Colonic mucosa (tissue), 4 donors: ENCODE measurements at regions not wholly inside any gene's neighbourhood (a gene's known extent, or its start where the extent isn't known, plus 50 kb on each side); places are given as distances from the start of the nearest gene placed in this dataset.

Source experiments
- DNase-seq: peaks from one replicate; pipeline ENCODE4 v3.0.0-alpha.2; 2020
- H3K27ac ChIP-seq: fragments of 200-600 bp; one replicate; pipeline ENCODE4 v1.8.0; 2021
- H3K27me3 ChIP-seq: fragments of 200-600 bp; one replicate; pipeline ENCODE4 v1.8.0; 2021
- H3K36me3 ChIP-seq: fragments of 200-600 bp; one replicate; pipeline ENCODE4 v1.8.0; 2021
- H3K4me1 ChIP-seq: fragments of 200-600 bp; one replicate; pipeline ENCODE4 v1.8.0; 2021; ENCODE audit warnings: mild to moderate bottlenecking
- H3K4me3 ChIP-seq: fragments of 200-600 bp; one replicate; pipeline ENCODE4 v1.8.0; 2021
- H3K9ac ChIP-seq, 2 donors: one replicate each; pipeline ENCODE4 v1.7.0; 2013; ENCODE audit warnings: control low read depth in 2 of 2, low read depth in 2 of 2, low read length in 2 of 2
- H3K9me3 ChIP-seq: fragments of 200-600 bp; one replicate; pipeline ENCODE4 v1.8.0; 2021
- intact Hi-C: fragments of 100-400 bp; cut with DNase I; formaldehyde crosslinking; loops from one replicate; pipeline ENCODE4 v1.14.1; 2022
- TF ChIP-seq, protein P1 (sequence below): fragments of 200-600 bp; IDR thresholded peaks from one replicate; pipeline ENCODE4 v1.8.0; 2022; ENCODE audit warnings: antibody characterized with exemption, mild to moderate bottlenecking
- donor health status: healthy.
- donor health status: DM: no; HTN: no; CAD: no.
- donor health status: DM: no; HTN: no; CAD: no.

DNA sequence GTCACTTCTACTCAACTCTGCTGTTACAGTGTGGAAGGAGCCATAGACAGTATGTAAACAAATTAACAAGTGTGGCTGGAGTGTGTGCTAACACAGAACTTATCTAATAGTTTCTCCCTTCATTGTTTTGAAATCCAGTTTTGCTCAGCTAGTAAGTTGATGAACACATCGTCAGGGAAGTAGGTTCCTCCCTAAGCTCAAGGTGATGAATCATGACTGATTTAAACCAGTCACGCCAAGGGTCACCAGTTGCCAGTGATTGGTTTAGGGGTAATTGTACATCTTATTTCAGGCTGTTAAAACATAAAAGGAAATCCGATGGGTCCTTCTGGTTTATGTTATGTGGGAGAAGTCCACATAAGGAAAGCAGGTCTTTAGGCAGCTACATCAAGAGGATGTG is 97.0 kb upstream of the CHODL start:
- H3K36me3 ChIP-seq: no peaks in the 10 kb centered on the region
- H3K4me3 ChIP-seq: no peak overlapping the region
- no peaks in the 10 kb centered on the region for H3K9me3 ChIP-seq
- TF ChIP-seq, protein P1, sequence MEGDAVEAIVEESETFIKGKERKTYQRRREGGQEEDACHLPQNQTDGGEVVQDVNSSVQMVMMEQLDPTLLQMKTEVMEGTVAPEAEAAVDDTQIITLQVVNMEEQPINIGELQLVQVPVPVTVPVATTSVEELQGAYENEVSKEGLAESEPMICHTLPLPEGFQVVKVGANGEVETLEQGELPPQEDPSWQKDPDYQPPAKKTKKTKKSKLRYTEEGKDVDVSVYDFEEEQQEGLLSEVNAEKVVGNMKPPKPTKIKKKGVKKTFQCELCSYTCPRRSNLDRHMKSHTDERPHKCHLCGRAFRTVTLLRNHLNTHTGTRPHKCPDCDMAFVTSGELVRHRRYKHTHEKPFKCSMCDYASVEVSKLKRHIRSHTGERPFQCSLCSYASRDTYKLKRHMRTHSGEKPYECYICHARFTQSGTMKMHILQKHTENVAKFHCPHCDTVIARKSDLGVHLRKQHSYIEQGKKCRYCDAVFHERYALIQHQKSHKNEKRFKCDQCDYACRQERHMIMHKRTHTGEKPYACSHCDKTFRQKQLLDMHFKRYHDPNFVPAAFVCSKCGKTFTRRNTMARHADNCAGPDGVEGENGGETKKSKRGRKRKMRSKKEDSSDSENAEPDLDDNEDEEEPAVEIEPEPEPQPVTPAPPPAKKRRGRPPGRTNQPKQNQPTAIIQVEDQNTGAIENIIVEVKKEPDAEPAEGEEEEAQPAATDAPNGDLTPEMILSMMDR: no peak
- H3K27ac ChIP-seq: no peak overlapping the region
- no peak overlapping the region for H3K9ac ChIP-seq
- intact Hi-C loops: no loop called here
- no peaks in the 10 kb centered on the region for H3K27me3 ChIP-seq
- H3K4me1 ChIP-seq: no peaks in the 10 kb centered on the region
- no peak for DNase-seq

DNA sequence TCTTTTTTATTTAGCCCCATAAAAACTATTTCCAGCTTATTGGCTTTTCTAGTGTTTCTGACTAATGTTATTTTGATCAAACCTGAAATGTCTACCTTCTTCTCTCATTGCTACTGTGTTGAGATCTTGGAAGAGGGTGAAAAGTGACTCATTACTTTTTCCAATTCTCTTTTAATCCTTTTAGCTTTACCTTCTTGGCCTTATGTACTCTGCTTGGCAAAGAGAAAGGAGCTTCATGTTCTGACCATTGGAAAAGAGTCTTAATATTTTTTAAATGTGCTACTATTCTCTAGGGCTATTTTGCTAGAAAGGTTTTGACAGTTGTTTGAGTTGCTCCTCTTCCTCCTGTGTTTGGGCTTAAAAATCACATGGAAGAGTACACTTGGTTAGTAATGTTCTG is 97.8 kb upstream of the CHODL start:
- no peak for DNase-seq
- no peaks in the 10 kb centered on the region for H3K9me3 ChIP-seq

DNA sequence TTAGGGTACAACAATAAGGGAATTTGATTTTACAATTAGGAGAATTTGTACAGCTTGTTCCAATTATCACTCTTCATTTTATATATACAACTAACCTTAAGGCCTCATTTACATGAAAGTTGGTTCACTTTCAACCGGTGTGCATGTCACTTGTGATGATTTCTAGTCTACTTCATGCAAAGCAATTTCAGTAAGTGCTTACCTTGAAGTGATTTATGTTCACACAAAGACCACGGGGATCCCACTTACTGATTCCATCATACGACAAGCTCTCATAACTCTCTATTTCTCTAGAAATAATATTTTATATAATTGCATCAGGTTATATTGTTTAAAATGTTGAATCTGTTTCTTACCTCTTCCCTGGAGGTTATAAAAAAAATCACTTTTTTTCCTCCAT is 100.3 kb upstream of the CHODL start:
- Histone ChIP-seq H3K4me3 (no peak overlapping the region), H3K9ac (no peak overlapping the region), H3K27me3 (no peaks in the 10 kb centered on the region), H3K4me1 (no peaks in the 10 kb centered on the region), H3K36me3 (no peaks in the 10 kb centered on the region), H3K27ac (no peak overlapping the region), H3K9me3 (no peaks in the 10 kb centered on the region)
- TF ChIP-seq, protein P1: no peak
- no peak for DNase-seq
- intact Hi-C loops: no loop called here

More for the DNA sequence above, 97.8 kb upstream of the CHODL start:
- intact Hi-C loops: no loop called here
- no peaks in the 10 kb centered on the region for H3K36me3 ChIP-seq
- H3K27ac ChIP-seq: no peak overlapping the region
- H3K9ac ChIP-seq: no peak overlapping the region
- TF ChIP-seq, protein P1: no peak
- H3K27me3 ChIP-seq: no peaks in the 10 kb centered on the region
- H3K4me1 ChIP-seq: no peaks in the 10 kb centered on the region
- no peak overlapping the region for H3K4me3 ChIP-seq

DNA sequence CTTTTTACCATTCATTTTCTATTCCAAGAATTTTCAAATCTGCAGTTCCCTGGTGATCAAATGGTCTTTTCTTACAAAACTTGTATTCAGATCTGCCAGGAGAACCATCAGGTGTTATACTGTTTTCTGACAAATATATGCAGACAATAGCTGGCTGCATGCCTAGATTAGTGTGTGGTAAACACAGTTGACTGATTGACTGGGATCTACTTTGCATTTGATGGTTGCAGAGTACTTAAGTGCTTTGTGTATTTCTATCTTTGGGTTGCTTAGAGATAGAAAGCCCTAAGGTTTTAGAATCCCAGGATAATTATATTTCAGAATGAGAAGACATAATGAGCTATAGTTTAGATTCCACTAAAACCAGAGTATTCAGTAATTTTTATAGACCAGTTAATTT is 102.0 kb upstream of the CHODL start:
- H3K27me3 ChIP-seq: no peaks in the 10 kb centered on the region
- H3K4me1 ChIP-seq: no peaks in the 10 kb centered on the region
- no peaks in the 10 kb centered on the region for H3K36me3 ChIP-seq
- H3K4me3 ChIP-seq: no peak overlapping the region
- DNase-seq: no peak
- intact Hi-C loops: no loop called here
- H3K27ac ChIP-seq: no peak overlapping the region
- H3K9me3 ChIP-seq: no peaks in the 10 kb centered on the region
- TF ChIP-seq, protein P1: no peak
- no peak overlapping the region for H3K9ac ChIP-seq

DNA sequence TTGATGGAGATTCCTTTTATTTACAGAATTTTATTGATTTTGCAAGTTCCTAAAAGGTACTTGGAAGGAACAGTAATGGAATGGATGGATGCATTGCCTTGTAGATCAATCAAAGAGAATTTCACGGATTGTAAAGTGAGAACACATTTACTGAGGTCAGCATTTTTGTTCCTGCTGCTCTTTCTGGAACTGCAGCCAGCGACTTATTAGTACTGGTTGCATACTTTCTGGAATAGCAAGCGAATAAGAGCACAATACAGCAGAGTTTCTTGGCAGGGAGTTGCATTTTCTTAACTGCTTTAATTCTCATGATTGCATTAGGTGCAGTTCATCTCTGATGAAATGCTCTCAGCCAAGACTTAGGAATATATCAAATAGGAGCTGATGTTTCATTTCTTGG is 106.1 kb upstream of the CHODL start:
- H3K27me3 ChIP-seq: no peaks in the 10 kb centered on the region
- H3K9ac ChIP-seq: no peak overlapping the region
- H3K4me3 ChIP-seq: no peak overlapping the region
- intact Hi-C loops: no loop called here
- DNase-seq: no peak
- no peak overlapping the region for H3K27ac ChIP-seq
- no peaks in the 10 kb centered on the region for H3K36me3 ChIP-seq
- no peaks in the 10 kb centered on the region for H3K9me3 ChIP-seq
- TF ChIP-seq, protein P1: no peak
- no peaks in the 10 kb centered on the region for H3K4me1 ChIP-seq

DNA sequence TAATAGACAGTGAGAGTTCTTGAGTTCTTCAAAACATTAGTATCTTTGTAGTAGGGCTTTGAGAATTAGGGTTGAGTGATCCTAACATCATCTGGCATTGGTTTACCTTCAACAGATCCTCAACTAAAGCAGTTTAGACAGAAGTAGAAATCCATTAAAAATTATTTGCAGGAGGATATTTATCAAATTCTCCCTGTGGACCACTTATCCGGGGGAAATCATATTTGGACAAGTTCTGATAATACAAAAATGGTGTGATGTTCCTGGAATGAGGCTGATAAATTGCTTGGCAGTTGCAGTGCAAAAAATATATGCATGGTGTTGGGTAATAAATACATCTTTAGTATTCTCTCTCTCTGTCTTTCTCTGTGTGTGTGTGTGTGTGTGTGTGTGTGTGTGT is 115.1 kb upstream of the CHODL start:
- Histone ChIP-seq H3K36me3 (no peaks in the 10 kb centered on the region), H3K27ac (no peak overlapping the region), H3K27me3 (no peaks in the 10 kb centered on the region), H3K9me3 (no peaks in the 10 kb centered on the region), H3K9ac (no peak overlapping the region), H3K4me1 (no peaks in the 10 kb centered on the region), H3K4me3 (no peak overlapping the region)
- intact Hi-C loops: no loop called here
- no peak for DNase-seq
- TF ChIP-seq, protein P1: no peak
